Activated CD4-positive, alpha-beta T cell treated with anti-CD3 and anti-CD28 coated beads for 36 hours (primary cell): ENCODE measurements at regions not wholly inside any gene's neighbourhood (a gene's known extent, or its start where the extent isn't known, plus 50 kb on each side); places are given as distances from the start of the nearest gene placed in this dataset.

Source experiments
- ATAC-seq: fragments of 200-7000 bp; cut with Tn5 transposase; one replicate; pipeline ENCODE4 v1.10.0; 2021; ENCODE audit warnings: mild to moderate bottlenecking, moderate library complexity
- CTCF ChIA-PET: fragments of 350-600 bp; sonication (Branson Sonifier 250); formaldehyde crosslinking; loops from one replicate; lab custom pipeline; 2021; ENCODE audit warnings: antibody characterized with exemption; lab: Charles Lee
- POLR2A ChIA-PET: fragments of 350-600 bp; sonication (Branson Sonifier 250); formaldehyde crosslinking; loops from one replicate; lab custom pipeline; 2021; ENCODE audit warnings: antibody characterized with exemption, inconsistent platforms; lab: Charles Lee
- DNase-seq: peaks from one replicate; pipeline ENCODE4 v3.0.0-alpha.2; 2020
- H3K27ac Mint-ChIP-seq: one replicate; pipeline ENCODE4 v1.8.0; 2021; ENCODE audit warnings: mixed read lengths
- H3K27me3 Mint-ChIP-seq: one replicate; pipeline ENCODE4 v1.8.0; 2021; ENCODE audit warnings: mixed read lengths
- H3K36me3 Mint-ChIP-seq: one replicate; pipeline ENCODE4 v1.8.0; 2021; ENCODE audit warnings: low read depth, mixed read lengths
- H3K4me1 Mint-ChIP-seq: one replicate; pipeline ENCODE4 v1.8.0; 2021; ENCODE audit warnings: mixed read lengths
- H3K4me3 Mint-ChIP-seq: one replicate; pipeline ENCODE4 v1.8.0; 2021; ENCODE audit warnings: mild to moderate bottlenecking, moderate library complexity, mixed read lengths
- H3K9me3 Mint-ChIP-seq: one replicate; pipeline ENCODE4 v1.8.0; 2021; ENCODE audit warnings: low read depth, mixed read lengths
- intact Hi-C, 2 experiments: fragments of 100-400 bp; cut with DNase I in 1 of 2; cut with micrococcal nuclease in 1 of 2; formaldehyde crosslinking; loops; one replicate each; pipeline versions ENCODE4 v1.14.2 to v1.15.1; 2022 to 2024; cut with DNase I, micrococcal nuclease

GRCh38 chr1:191160837-191161236 is 683.2 kb upstream of the BRINP3 start:
- POLR2A ChIA-PET = no interaction called here
- CTCF ChIA-PET = no interaction called here
- no peak overlapping the region for H3K27ac Mint-ChIP-seq
- intact Hi-C loops = no loop called here
- peaks cover 3% of the 10 kb centered on the region for H3K9me3 Mint-ChIP-seq
- H3K36me3 Mint-ChIP-seq = no peaks in the 10 kb centered on the region
- H3K4me3 Mint-ChIP-seq = no peak overlapping the region
- H3K27me3 Mint-ChIP-seq = no peaks in the 10 kb centered on the region
- ATAC-seq = no peak
- DNase-seq = no peak
- no peaks in the 10 kb centered on the region for H3K4me1 Mint-ChIP-seq

GRCh38 chr1:191162762-191163161 is 685.1 kb upstream of the BRINP3 start:
- intact Hi-C loops = no loop called here
- Mint-ChIP-seq H3K9me3 (peaks cover 3% of the 10 kb centered on the region), H3K4me1 (no peaks in the 10 kb centered on the region), H3K4me3 (no peak overlapping the region), H3K36me3 (no peaks in the 10 kb centered on the region), H3K27ac (no peak overlapping the region), H3K27me3 (no peaks in the 10 kb centered on the region)
- DNase-seq = no peak
- POLR2A ChIA-PET = no interaction called here
- no peak for ATAC-seq
- CTCF ChIA-PET = interaction anchor here (0.6 kb wide), 1 partner anchor 1206 kb away, joined by 3 read pairs; no protein-coding TSS in a partner anchor

GRCh38 chr1:191163621-191164020 is 686.0 kb upstream of the BRINP3 start:
- peaks cover 3% of the 10 kb centered on the region for H3K9me3 Mint-ChIP-seq
- H3K27me3 Mint-ChIP-seq = no peaks in the 10 kb centered on the region
- H3K4me1 Mint-ChIP-seq = no peaks in the 10 kb centered on the region
- no peak for ATAC-seq
- POLR2A ChIA-PET = no interaction called here
- CTCF ChIA-PET = no interaction called here
- DNase-seq = no peak
- intact Hi-C loops = no loop called here
- H3K27ac Mint-ChIP-seq = no peak overlapping the region
- no peaks in the 10 kb centered on the region for H3K36me3 Mint-ChIP-seq
- H3K4me3 Mint-ChIP-seq = no peak overlapping the region

GRCh38 chr1:191174298-191174697 is 696.6 kb upstream of the BRINP3 start:
- no peak for ATAC-seq
- ChIA-PET POLR2A (no interaction called here), CTCF (no interaction called here)
- Mint-ChIP-seq H3K9me3 (peaks cover 3% of the 10 kb centered on the region), H3K27ac (no peak overlapping the region), H3K4me3 (no peak overlapping the region), H3K4me1 (no peaks in the 10 kb centered on the region), H3K36me3 (no peaks in the 10 kb centered on the region), H3K27me3 (no peaks in the 10 kb centered on the region)
- intact Hi-C loops = no loop called here
- no peak for DNase-seq

- Mint-ChIP-seq H3K36me3 (no peaks in the 10 kb centered on the region), H3K4me3 (no peak overlapping the region), H3K4me1 (no peaks in the 10 kb centered on the region), H3K27ac (no peak overlapping the region), H3K27me3 (no peaks in the 10 kb centered on the region), H3K9me3 (peaks cover 3% of the 10 kb centered on the region)
- ChIA-PET CTCF (no interaction called here), POLR2A (no interaction called here)
- intact Hi-C loops = no loop called here
- ATAC-seq = no peak
- no peak for DNase-seq
Observed at GRCh38 chr1:191176131-191176530, 698.5 kb upstream of the BRINP3 start.

- Mint-ChIP-seq H3K27me3 (no peaks in the 10 kb centered on the region), H3K4me1 (no peaks in the 10 kb centered on the region), H3K4me3 (no peak overlapping the region), H3K36me3 (no peaks in the 10 kb centered on the region), H3K27ac (no peak overlapping the region), H3K9me3 (peaks cover 5% of the 10 kb centered on the region)
- POLR2A ChIA-PET = no interaction called here
- intact Hi-C loops = no loop called here
- no peak for ATAC-seq
- no peak for DNase-seq
- CTCF ChIA-PET = no interaction called here
Observed at GRCh38 chr1:191206513-191207207, 729.0 kb upstream of the BRINP3 start.

- H3K36me3 Mint-ChIP-seq = no peaks in the 10 kb centered on the region
- H3K9me3 Mint-ChIP-seq = peaks cover 9% of the 10 kb centered on the region
- CTCF ChIA-PET = no interaction called here
- ATAC-seq (no peak), DNase-seq (no peak)
- H3K4me3 Mint-ChIP-seq = no peak overlapping the region
- no peaks in the 10 kb centered on the region for H3K27me3 Mint-ChIP-seq
- intact Hi-C loops = no loop called here
- POLR2A ChIA-PET = no interaction called here
- no peaks in the 10 kb centered on the region for H3K4me1 Mint-ChIP-seq
- H3K27ac Mint-ChIP-seq = no peak overlapping the region
Observed at GRCh38 chr1:191222206-191222605, 744.5 kb upstream of the BRINP3 start.

- H3K36me3 Mint-ChIP-seq = no peaks in the 10 kb centered on the region
- intact Hi-C loops = no loop called here
- no peaks in the 10 kb centered on the region for H3K27me3 Mint-ChIP-seq
- CTCF ChIA-PET = no interaction called here
- peaks cover 10% of the 10 kb centered on the region for H3K9me3 Mint-ChIP-seq
- H3K4me1 Mint-ChIP-seq = no peaks in the 10 kb centered on the region
- no peak overlapping the region for H3K27ac Mint-ChIP-seq
- DNase-seq = no peak
- no peak for ATAC-seq
- H3K4me3 Mint-ChIP-seq = no peak overlapping the region
- POLR2A ChIA-PET = no interaction called here
Observed at GRCh38 chr1:191240925-191241324, 763.3 kb upstream of the BRINP3 start.

- POLR2A ChIA-PET = no interaction called here
- Mint-ChIP-seq H3K27me3 (no peaks in the 10 kb centered on the region), H3K27ac (no peak overlapping the region), H3K4me3 (no peak overlapping the region), H3K36me3 (no peaks in the 10 kb centered on the region), H3K9me3 (peaks cover 14% of the 10 kb centered on the region), H3K4me1 (no peaks in the 10 kb centered on the region)
- CTCF ChIA-PET = interaction anchor here (0.7 kb wide), 1 partner anchor 34 kb away, joined by 3 read pairs; no protein-coding TSS in a partner anchor
- intact Hi-C loops = no loop called here
- DNase-seq = no peak
- no peak for ATAC-seq
Observed at GRCh38 chr1:191255354-191256054, 777.8 kb upstream of the BRINP3 start.

- intact Hi-C loops = no loop called here
- ChIA-PET POLR2A (no interaction called here), CTCF (no interaction called here)
- ATAC-seq (no peak), DNase-seq (no peak)
- H3K27me3 Mint-ChIP-seq = no peaks in the 10 kb centered on the region
- H3K9me3 Mint-ChIP-seq = peaks cover 16% of the 10 kb centered on the region
- no peaks in the 10 kb centered on the region for H3K36me3 Mint-ChIP-seq
- H3K4me3 Mint-ChIP-seq = no peak overlapping the region
- H3K27ac Mint-ChIP-seq = no peak overlapping the region
- H3K4me1 Mint-ChIP-seq = no peaks in the 10 kb centered on the region
Observed at GRCh38 chr1:191256917-191257316, 779.3 kb upstream of the BRINP3 start.

- ATAC-seq (no peak), DNase-seq (no peak)
- H3K27me3 Mint-ChIP-seq = no peaks in the 10 kb centered on the region
- ChIA-PET POLR2A (no interaction called here), CTCF (no interaction called here)
- no peak overlapping the region for H3K4me3 Mint-ChIP-seq
- peaks cover 14% of the 10 kb centered on the region for H3K9me3 Mint-ChIP-seq
- H3K36me3 Mint-ChIP-seq = no peaks in the 10 kb centered on the region
- no peaks in the 10 kb centered on the region for H3K4me1 Mint-ChIP-seq
- intact Hi-C loops = no loop called here
- H3K27ac Mint-ChIP-seq = no peak overlapping the region
Observed at GRCh38 chr1:191260056-191260455, 782.4 kb upstream of the BRINP3 start.

GRCh38 chr1:191261111-191261510 is 783.4 kb upstream of the BRINP3 start:
- H3K27ac Mint-ChIP-seq = no peak overlapping the region
- intact Hi-C loops = no loop called here
- no peak for ATAC-seq
- H3K4me1 Mint-ChIP-seq = no peaks in the 10 kb centered on the region
- H3K27me3 Mint-ChIP-seq = no peaks in the 10 kb centered on the region
- POLR2A ChIA-PET = no interaction called here
- H3K4me3 Mint-ChIP-seq = no peak overlapping the region
- no peaks in the 10 kb centered on the region for H3K36me3 Mint-ChIP-seq
- CTCF ChIA-PET = no interaction called here
- peaks cover 14% of the 10 kb centered on the region for H3K9me3 Mint-ChIP-seq
- no peak for DNase-seq
